Suppressor macrophage (primary cell): ENCODE measurements at regions not wholly inside any gene's neighbourhood (a gene's known extent, or its start where the extent isn't known, plus 50 kb on each side); places are given as distances from the start of the nearest gene placed in this dataset.
A peak's percentile ranks its signal among the peaks of the same experiment; 100 is the strongest.
"Not testable (repeated sequence)": the region's sequence is repeated elsewhere in the genome, so short reads cannot be mapped to it uniquely, and the experiment has no call there.

Experiments
- DNase-seq, 4 experiments: peaks; one replicate each; pipeline ENCODE4 v3.0.0-alpha.2; 2020 to 2022

- no peak for DNase-seq
Observed at GRCh38 chr6:44049989-44050871, 77.0 kb downstream of the MRPL14 start.

GRCh38 chr6:44049163-44049988 lies 77.9 kb downstream of the MRPL14 start:
- no peak for DNase-seq

- no peak for DNase-seq
Observed at GRCh38 chr6:44048277-44048676, 79.0 kb downstream of the MRPL14 start.

- no peak for DNase-seq
Observed at GRCh38 chr6:44047801-44048200, 79.5 kb downstream of the MRPL14 start.

- no peak for DNase-seq
Observed at GRCh38 chr6:44047179-44047546, 80.1 kb downstream of the MRPL14 start.

- DNase-seq: no peak
Observed at GRCh38 chr6:44046516-44047178, 80.6 kb downstream of the MRPL14 start.

GRCh38 chr6:44045672-44046015 lies 81.6 kb downstream of the MRPL14 start:
- DNase-seq: no peak

- DNase-seq: no peak
Observed at GRCh38 chr6:44044940-44045671, 82.1 kb downstream of the MRPL14 start.

- DNase-seq: no peak
Observed at GRCh38 chr6:44044154-44044539, 83.1 kb downstream of the MRPL14 start.

GRCh38 chr6:44043479-44044153 lies 83.6 kb downstream of the MRPL14 start:
- DNase-seq: peak in 3 of 4 experiments; percentile 48 to 56 (median 48)

- DNase-seq: peak; percentile 49 to 73 (median 68)
Observed at GRCh38 chr6:44042989-44043478, 84.2 kb downstream of the MRPL14 start.

- no peak for DNase-seq
Observed at GRCh38 chr6:44042261-44042988, 84.8 kb downstream of the MRPL14 start.

GRCh38 chr6:44041461-44042260 lies 85.6 kb downstream of the MRPL14 start:
- DNase-seq: peak; percentile 63 to 79 (median 76)

GRCh38 chr6:44040786-44041185 lies 86.5 kb downstream of the MRPL14 start:
- no peak for DNase-seq

- no peak for DNase-seq
Observed at GRCh38 chr6:44039839-44040350, 87.4 kb downstream of the MRPL14 start.

- no peak for DNase-seq
Observed at GRCh38 chr6:44039191-44039719, 88.0 kb downstream of the MRPL14 start.

GRCh38 chr6:44038543-44039065 lies 88.6 kb downstream of the MRPL14 start:
- no peak for DNase-seq

GRCh38 chr6:44037847-44038542 lies 89.3 kb downstream of the MRPL14 start:
- DNase-seq: no peak

GRCh38 chr6:44037276-44037675 lies 90.0 kb downstream of the MRPL14 start:
- not testable (repeated sequence) for DNase-seq
